Activated CD4-positive, alpha-beta T cell treated with anti-CD3 and anti-CD28 coated beads, Interleukin-2, amount 50 U/mL, for 4 hours (primary cell): ENCODE measurements at regions not wholly inside any gene's neighbourhood (a gene's known extent, or its start where the extent isn't known, plus 50 kb on each side); places are given as distances from the start of the nearest gene placed in this dataset.
A peak's percentile ranks its signal among the peaks of the same experiment; 100 is the strongest.

Experiments used
- DNase-seq, 2 experiments: peaks; one replicate each; pipeline ENCODE4 v3.0.0-alpha.2; 2020

GRCh38 chr2:118223511-118223991 lies 135.3 kb downstream of the INSIG2 start:
- no peak for DNase-seq

GRCh38 chr2:118222672-118223421 lies 134.6 kb downstream of the INSIG2 start:
- DNase-seq: no peak

GRCh38 chr2:118222273-118222594 lies 134.0 kb downstream of the INSIG2 start:
- no peak for DNase-seq

- DNase-seq: peak; percentile 4 to 20
These were observed 133.4 kb downstream of the INSIG2 start for GRCh38 chr2:118221536-118222272.

- DNase-seq: no peak
These were observed 131.3 kb downstream of the INSIG2 start for GRCh38 chr2:118219611-118220010.

- DNase-seq: no peak
These were observed 128.0 kb downstream of the INSIG2 start for GRCh38 chr2:118216224-118216623.

- no peak for DNase-seq
These were observed 121.5 kb downstream of the INSIG2 start for GRCh38 chr2:118209727-118210126.

- no peak for DNase-seq
These were observed 119.6 kb downstream of the INSIG2 start for GRCh38 chr2:118207889-118208288.

- peak; percentile 36 to 43 for DNase-seq
These were observed 114.5 kb downstream of the INSIG2 start for GRCh38 chr2:118202707-118203303.

- no peak for DNase-seq
These were observed 110.0 kb downstream of the INSIG2 start for GRCh38 chr2:118198268-118198667.

- DNase-seq: no peak
These were observed 108.9 kb downstream of the INSIG2 start for GRCh38 chr2:118197011-118197675.

- DNase-seq: no peak
These were observed 102.2 kb downstream of the INSIG2 start for GRCh38 chr2:118190474-118190873.

- no peak for DNase-seq
These were observed 98.6 kb downstream of the INSIG2 start for GRCh38 chr2:118186858-118187254.

- DNase-seq: peak; percentile 78 to 85
These were observed 98.0 kb downstream of the INSIG2 start for GRCh38 chr2:118186110-118186857.

GRCh38 chr2:118185210-118186109 lies 97.2 kb downstream of the INSIG2 start:
- DNase-seq: peak; percentile 29 to 40

- DNase-seq: no peak
These were observed 95.1 kb downstream of the INSIG2 start for GRCh38 chr2:118183381-118183780.

- DNase-seq: no peak
These were observed 91.2 kb downstream of the INSIG2 start for GRCh38 chr2:118179445-118179844.

- no peak for DNase-seq
These were observed 89.6 kb downstream of the INSIG2 start for GRCh38 chr2:118177884-118178283.

GRCh38 chr2:118177318-118177717 lies 89.0 kb downstream of the INSIG2 start:
- no peak for DNase-seq

GRCh38 chr2:118176601-118177000 lies 88.3 kb downstream of the INSIG2 start:
- DNase-seq: no peak

- DNase-seq: no peak
These were observed 83.3 kb downstream of the INSIG2 start for GRCh38 chr2:118171546-118171945.
